Osteocyte (in vitro differentiated cells): ENCODE measurements at regions not wholly inside any gene's neighbourhood (a gene's known extent, or its start where the extent isn't known, plus 50 kb on each side); places are given as distances from the start of the nearest gene placed in this dataset.
A peak's percentile ranks its signal among the peaks of the same experiment; 100 is the strongest.

Experiments used
- DNase-seq: peaks from one replicate; pipeline ENCODE4 v3.0.0; 2021; ENCODE audit warnings: mixed read lengths; ENCODE audit not compliant: unreplicated experiment; ENCODE audit errors: extremely low spot score
- H3K27ac Mint-ChIP-seq: one replicate; pipeline ENCODE4 v1.8.0; 2021; ENCODE audit warnings: mild to moderate bottlenecking, mixed read lengths; ENCODE audit not compliant: unreplicated experiment
- H3K27me3 Mint-ChIP-seq: one replicate; pipeline ENCODE4 v1.8.0; 2021; ENCODE audit warnings: mixed read lengths; ENCODE audit not compliant: unreplicated experiment
- H3K36me3 Mint-ChIP-seq: one replicate; pipeline ENCODE4 v1.8.0; 2021; ENCODE audit warnings: mixed read lengths; ENCODE audit not compliant: unreplicated experiment
- H3K4me1 Mint-ChIP-seq: one replicate; pipeline ENCODE4 v1.8.0; 2021; ENCODE audit warnings: mixed read lengths; ENCODE audit not compliant: unreplicated experiment
- H3K4me3 Mint-ChIP-seq: one replicate; pipeline ENCODE4 v1.8.0; 2021; ENCODE audit warnings: mild to moderate bottlenecking, moderate library complexity, mixed read lengths; ENCODE audit not compliant: unreplicated experiment
- H3K9me3 Mint-ChIP-seq: one replicate; pipeline ENCODE4 v1.8.0; 2021; ENCODE audit warnings: mixed read lengths; ENCODE audit not compliant: unreplicated experiment
- TF ChIP-seq, protein P1 (sequence below): fragments of 200-600 bp; sonication (generic); IDR thresholded peaks from 2 replicates; pipeline ENCODE4 v1.5.0; 2021; ENCODE audit warnings: antibody characterized with exemption, mild to moderate bottlenecking, moderate library complexity

DNA sequence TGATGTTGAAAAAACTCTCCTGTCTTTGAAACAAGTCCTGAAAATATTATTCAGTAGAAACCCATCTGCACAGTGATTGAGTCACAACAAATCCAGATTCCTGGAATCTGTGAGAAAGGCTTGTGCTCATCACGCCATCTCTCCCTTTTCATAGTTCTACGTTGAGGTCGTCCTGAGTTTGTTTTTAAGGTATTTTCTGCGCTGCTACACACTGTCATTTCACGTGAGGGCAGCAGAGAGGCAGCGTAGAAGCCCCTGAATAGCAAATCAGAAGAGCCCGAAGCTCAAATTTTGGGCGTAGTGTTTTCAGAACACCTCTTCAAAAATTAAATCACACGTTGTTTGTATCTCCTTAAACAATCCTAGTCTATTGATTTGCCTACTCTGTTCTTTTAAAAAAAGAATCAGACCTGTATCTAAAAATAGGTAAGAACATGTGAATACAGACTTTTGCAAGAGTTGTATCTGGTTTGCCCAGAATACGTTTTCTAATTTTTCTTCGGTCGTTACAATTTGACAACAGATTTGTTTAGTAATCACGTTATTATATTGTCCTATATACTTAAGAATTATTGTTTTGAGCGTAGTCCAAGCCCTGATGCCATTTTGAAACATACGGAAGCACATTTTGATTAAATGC, 61.6 kb upstream of the SLC38A11 start:
- TF ChIP-seq, protein P1, sequence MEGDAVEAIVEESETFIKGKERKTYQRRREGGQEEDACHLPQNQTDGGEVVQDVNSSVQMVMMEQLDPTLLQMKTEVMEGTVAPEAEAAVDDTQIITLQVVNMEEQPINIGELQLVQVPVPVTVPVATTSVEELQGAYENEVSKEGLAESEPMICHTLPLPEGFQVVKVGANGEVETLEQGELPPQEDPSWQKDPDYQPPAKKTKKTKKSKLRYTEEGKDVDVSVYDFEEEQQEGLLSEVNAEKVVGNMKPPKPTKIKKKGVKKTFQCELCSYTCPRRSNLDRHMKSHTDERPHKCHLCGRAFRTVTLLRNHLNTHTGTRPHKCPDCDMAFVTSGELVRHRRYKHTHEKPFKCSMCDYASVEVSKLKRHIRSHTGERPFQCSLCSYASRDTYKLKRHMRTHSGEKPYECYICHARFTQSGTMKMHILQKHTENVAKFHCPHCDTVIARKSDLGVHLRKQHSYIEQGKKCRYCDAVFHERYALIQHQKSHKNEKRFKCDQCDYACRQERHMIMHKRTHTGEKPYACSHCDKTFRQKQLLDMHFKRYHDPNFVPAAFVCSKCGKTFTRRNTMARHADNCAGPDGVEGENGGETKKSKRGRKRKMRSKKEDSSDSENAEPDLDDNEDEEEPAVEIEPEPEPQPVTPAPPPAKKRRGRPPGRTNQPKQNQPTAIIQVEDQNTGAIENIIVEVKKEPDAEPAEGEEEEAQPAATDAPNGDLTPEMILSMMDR: peak; percentile 68
- Mint-ChIP-seq H3K27ac (no peak overlapping the region), H3K36me3 (no peaks in the 10 kb centered on the region), H3K4me1 (no peaks in the 10 kb centered on the region), H3K9me3 (no peaks in the 10 kb centered on the region), H3K4me3 (no peak overlapping the region), H3K27me3 (peaks cover 24% of the 10 kb centered on the region)
- no peak for DNase-seq

DNA sequence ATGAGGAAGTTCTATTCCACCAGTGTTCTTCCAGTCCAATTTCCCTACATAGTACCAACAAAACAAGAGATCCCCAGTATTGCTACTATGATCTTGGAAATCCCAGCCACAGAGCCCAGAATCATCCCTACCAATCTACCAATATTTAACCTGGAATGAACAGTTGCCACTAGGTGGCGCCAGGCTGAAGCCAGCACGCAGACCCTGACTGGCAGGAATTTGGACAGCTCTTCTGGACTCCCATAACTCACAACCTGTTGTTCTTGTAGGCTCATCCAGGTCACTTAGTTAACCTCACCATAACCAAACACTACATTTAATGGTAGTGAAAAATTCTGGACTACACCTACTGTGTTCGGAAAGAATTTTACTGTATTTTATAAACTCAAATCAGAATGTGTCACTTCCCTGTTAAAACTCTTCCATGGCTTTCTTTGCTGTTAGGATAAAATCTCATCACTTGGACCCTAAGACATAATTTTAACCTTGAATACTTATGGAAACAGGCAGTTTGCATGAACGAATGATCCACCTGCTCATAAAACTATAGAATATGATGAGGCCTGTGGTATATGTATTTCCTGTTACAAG, 59.8 kb upstream of the SLC38A11 start:
- Mint-ChIP-seq H3K9me3 (no peaks in the 10 kb centered on the region), H3K27ac (no peak overlapping the region), H3K36me3 (no peaks in the 10 kb centered on the region), H3K4me1 (no peaks in the 10 kb centered on the region), H3K27me3 (peaks cover 27% of the 10 kb centered on the region), H3K4me3 (no peak overlapping the region)
- TF ChIP-seq, protein P1: peak; percentile 87
- peak; percentile 87 for DNase-seq

DNA sequence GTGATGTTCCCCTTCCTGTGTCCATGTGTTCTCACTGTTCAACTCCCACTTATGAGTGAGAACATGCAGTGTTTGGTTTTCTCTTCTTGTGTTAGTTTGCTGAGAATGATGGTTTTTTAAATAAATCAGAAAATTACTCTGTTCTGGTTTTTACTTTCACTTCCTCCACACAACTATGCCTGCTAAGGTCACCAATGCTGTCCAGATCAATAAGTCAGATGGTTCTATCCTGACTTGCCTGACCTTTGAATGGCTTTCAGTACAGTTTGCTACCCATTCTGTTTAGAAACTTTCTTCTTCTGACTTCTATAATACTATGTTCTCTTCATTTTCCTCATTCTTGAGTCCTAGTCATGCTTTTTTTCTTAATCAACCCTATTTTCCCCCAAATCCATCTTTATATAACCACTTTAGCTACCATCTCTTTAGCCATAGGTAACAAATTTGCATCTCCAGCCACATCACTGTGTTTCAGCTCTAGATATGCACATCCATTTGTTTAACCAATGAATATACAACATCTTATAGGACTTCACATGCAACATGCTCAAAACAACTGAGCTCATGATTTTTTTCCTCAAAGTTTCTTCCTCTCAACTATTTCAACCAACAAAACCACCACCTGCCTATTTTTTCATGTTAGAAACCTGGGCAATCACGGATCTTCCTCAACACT, 58.8 kb upstream of the SLC38A11 start:
- H3K27me3 Mint-ChIP-seq: peaks cover 27% of the 10 kb centered on the region
- no peak for DNase-seq
- H3K4me1 Mint-ChIP-seq: no peaks in the 10 kb centered on the region
- H3K36me3 Mint-ChIP-seq: no peaks in the 10 kb centered on the region
- no peak overlapping the region for H3K4me3 Mint-ChIP-seq
- H3K27ac Mint-ChIP-seq: no peak overlapping the region
- no peaks in the 10 kb centered on the region for H3K9me3 Mint-ChIP-seq
- TF ChIP-seq, protein P1: no peak

DNA sequence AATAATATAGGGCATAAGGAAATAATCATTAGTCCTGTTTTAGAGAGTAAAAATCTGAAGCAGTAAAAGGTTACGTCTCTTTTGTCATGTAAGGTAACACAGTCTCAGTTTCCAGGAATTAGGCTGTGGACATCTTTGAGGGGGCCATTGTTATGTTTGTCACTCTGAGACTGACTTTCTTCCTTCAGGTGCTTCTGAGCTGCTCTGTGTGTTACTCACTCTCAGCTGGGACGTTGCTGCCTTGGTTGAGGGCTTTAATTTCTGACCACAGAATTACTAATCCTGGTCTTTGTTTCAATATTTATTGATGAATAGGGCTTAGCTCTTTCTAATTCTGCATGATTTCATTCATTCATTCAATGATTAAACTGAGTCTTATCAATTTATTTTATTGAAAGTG, 55.9 kb upstream of the SLC38A11 start:
- peaks cover 34% of the 10 kb centered on the region for H3K27me3 Mint-ChIP-seq
- H3K9me3 Mint-ChIP-seq: no peaks in the 10 kb centered on the region
- no peak overlapping the region for H3K27ac Mint-ChIP-seq
- no peak overlapping the region for H3K4me3 Mint-ChIP-seq
- TF ChIP-seq, protein P1: no peak
- no peak for DNase-seq
- H3K4me1 Mint-ChIP-seq: no peaks in the 10 kb centered on the region
- H3K36me3 Mint-ChIP-seq: no peaks in the 10 kb centered on the region

DNA sequence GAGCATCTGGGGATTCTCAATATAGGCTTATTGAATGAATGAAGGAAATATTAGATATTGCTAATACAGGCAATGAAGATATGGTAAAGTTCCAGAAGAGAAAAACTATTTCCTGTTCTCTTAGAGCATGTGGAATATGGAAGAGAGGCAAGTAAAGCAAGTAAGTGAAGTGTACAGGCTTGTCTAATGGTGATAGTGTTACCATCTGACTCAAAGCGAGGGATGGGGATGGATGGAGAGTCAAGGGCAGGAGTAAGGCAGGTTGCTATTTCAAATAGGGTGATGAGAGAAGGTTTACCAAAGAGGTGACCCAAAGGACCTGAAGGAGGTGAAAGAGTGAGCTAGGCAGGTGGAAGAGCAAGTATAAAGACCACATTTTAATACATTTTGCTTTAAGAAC, 55.2 kb upstream of the SLC38A11 start:
- H3K36me3 Mint-ChIP-seq: no peaks in the 10 kb centered on the region
- no peaks in the 10 kb centered on the region for H3K4me1 Mint-ChIP-seq
- H3K27ac Mint-ChIP-seq: no peak overlapping the region
- no peak overlapping the region for H3K4me3 Mint-ChIP-seq
- DNase-seq: no peak
- no peaks in the 10 kb centered on the region for H3K9me3 Mint-ChIP-seq
- TF ChIP-seq, protein P1: no peak
- peaks cover 37% of the 10 kb centered on the region for H3K27me3 Mint-ChIP-seq
